ENCODE measurements at regions not wholly inside any gene's neighbourhood (a gene's known extent, or its start where the extent isn't known, plus 50 kb on each side); places are given as distances from the start of the nearest gene placed in this dataset.

DNA sequence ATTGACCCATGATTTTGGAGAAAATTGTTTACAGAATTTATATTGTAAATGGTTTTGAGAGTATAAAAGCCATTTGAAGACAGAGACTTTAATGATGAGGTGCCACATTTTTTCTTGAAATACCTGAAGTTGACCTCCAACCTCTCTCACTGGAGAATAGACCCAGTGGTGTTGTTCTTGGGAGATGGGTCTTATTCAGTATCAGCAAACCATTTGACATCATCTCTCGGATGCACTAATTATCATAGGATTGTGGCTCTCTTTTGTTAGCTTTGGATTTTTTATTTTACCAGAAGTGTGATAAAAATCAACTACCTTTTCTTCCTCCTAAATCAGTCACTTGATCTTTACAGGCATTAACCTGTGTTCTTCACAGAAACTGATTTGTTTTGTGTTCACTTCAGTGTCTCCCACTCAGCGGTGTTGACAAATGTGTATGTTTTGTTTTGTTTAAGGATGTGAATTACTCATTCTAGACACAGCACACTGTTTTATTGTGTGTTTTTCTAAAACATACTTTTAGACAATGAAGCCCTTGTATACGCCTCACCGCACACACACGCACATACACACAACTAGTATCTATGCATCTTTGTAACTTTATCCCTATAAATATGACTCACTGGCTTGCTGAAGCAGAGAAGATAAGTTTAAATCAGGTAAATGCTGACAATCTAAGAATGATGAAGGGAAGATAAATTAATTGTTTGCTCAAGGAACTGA is 455.6 kb downstream of the INHBA start:
- TF ChIP-seq, protein P1, sequence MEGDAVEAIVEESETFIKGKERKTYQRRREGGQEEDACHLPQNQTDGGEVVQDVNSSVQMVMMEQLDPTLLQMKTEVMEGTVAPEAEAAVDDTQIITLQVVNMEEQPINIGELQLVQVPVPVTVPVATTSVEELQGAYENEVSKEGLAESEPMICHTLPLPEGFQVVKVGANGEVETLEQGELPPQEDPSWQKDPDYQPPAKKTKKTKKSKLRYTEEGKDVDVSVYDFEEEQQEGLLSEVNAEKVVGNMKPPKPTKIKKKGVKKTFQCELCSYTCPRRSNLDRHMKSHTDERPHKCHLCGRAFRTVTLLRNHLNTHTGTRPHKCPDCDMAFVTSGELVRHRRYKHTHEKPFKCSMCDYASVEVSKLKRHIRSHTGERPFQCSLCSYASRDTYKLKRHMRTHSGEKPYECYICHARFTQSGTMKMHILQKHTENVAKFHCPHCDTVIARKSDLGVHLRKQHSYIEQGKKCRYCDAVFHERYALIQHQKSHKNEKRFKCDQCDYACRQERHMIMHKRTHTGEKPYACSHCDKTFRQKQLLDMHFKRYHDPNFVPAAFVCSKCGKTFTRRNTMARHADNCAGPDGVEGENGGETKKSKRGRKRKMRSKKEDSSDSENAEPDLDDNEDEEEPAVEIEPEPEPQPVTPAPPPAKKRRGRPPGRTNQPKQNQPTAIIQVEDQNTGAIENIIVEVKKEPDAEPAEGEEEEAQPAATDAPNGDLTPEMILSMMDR (IDR thresholded peaks at IDR 0.05): no peak
- no peak for TF ChIP-seq TEAD4 (IDR thresholded peaks at IDR 0.05; ENCODE audit: borderline replicate concordance, insufficient read depth)
- no peak for TF ChIP-seq SMC3 (IDR thresholded peaks at IDR 0.05; ENCODE audit: low read depth, low read length)
- no peak for TF ChIP-seq POLR2AphosphoS5 (IDR thresholded peaks at IDR 0.05; ENCODE audit: low read depth, low read length)
- no peak for TF ChIP-seq GABPA (IDR thresholded peaks at IDR 0.05; ENCODE audit: low read depth)

Data from SK-N-SH (cell line).